ENCODE measurements at regions not wholly inside any gene's neighbourhood (a gene's known extent, or its start where the extent isn't known, plus 50 kb on each side); places are given as distances from the start of the nearest gene placed in this dataset.

DNA sequence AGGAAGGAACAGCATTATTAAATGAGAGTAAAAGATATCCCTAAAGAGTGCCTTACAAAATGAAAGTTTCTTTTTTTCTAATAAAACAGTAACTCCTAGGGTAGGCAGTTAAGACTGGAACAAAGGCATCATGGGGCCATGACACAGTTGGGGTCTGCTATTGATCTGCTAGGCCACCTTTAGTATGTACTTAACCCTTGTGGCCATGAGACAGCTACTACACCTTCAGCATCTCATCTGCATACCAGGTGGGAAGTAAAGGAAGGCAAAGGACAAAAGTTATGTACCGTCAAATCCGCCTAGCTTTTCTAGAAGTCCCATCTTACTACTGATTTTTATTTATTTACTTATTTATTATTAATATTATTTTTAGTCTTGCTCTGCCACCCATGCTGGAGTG, 93.8 kb upstream of the FHIT start (continued):
- TF ChIP-seq, protein P1, sequence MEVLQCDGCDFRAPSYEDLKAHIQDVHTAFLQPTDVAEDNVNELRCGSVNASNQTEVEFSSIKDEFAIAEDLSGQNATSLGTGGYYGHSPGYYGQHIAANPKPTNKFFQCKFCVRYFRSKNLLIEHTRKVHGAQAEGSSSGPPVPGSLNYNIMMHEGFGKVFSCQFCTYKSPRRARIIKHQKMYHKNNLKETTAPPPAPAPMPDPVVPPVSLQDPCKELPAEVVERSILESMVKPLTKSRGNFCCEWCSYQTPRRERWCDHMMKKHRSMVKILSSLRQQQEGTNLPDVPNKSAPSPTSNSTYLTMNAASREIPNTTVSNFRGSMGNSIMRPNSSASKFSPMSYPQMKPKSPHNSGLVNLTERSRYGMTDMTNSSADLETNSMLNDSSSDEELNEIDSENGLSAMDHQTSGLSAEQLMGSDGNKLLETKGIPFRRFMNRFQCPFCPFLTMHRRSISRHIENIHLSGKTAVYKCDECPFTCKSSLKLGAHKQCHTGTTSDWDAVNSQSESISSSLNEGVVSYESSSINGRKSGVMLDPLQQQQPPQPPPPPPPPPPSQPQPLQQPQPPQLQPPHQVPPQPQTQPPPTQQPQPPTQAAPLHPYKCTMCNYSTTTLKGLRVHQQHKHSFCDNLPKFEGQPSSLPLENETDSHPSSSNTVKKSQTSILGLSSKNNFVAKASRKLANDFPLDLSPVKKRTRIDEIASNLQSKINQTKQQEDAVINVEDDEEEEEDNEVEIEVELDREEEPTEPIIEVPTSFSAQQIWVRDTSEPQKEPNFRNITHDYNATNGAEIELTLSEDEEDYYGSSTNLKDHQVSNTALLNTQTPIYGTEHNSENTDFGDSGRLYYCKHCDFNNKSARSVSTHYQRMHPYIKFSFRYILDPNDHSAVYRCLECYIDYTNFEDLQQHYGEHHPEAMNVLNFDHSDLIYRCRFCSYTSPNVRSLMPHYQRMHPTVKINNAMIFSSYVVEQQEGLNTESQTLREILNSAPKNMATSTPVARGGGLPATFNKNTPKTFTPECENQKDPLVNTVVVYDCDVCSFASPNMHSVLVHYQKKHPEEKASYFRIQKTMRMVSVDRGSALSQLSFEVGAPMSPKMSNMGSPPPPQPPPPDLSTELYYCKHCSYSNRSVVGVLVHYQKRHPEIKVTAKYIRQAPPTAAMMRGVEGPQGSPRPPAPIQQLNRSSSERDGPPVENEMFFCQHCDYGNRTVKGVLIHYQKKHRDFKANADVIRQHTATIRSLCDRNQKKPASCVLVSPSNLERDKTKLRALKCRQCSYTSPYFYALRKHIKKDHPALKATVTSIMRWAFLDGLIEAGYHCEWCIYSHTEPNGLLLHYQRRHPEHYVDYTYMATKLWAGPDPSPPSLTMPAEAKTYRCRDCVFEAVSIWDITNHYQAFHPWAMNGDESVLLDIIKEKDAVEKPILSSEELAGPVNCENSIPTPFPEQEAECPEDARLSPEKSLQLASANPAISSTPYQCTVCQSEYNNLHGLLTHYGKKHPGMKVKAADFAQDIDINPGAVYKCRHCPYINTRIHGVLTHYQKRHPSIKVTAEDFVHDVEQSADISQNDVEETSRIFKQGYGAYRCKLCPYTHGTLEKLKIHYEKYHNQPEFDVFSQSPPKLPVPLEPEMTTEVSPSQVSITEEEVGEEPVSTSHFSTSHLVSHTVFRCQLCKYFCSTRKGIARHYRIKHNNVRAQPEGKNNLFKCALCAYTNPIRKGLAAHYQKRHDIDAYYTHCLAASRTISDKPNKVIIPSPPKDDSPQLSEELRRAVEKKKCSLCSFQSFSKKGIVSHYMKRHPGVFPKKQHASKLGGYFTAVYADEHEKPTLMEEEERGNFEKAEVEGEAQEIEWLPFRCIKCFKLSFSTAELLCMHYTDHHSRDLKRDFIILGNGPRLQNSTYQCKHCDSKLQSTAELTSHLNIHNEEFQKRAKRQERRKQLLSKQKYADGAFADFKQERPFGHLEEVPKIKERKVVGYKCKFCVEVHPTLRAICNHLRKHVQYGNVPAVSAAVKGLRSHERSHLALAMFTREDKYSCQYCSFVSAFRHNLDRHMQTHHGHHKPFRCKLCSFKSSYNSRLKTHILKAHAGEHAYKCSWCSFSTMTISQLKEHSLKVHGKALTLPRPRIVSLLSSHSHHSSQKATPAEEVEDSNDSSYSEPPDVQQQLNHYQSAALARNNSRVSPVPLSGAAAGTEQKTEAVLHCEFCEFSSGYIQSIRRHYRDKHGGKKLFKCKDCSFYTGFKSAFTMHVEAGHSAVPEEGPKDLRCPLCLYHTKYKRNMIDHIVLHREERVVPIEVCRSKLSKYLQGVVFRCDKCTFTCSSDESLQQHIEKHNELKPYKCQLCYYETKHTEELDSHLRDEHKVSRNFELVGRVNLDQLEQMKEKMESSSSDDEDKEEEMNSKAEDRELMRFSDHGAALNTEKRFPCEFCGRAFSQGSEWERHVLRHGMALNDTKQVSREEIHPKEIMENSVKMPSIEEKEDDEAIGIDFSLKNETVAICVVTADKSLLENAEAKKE (CRISPR knock-in tag; IDR thresholded peaks at IDR 0.05), result no peak
- TF ChIP-seq EZH2 (IDR thresholded peaks at IDR 0.05; ENCODE audit: low read depth, unreplicated experiment) (no peak), ZNF114 (CRISPR knock-in tag; IDR thresholded peaks at IDR 0.05) (no peak), ZNF331 (CRISPR knock-in tag; IDR thresholded peaks at IDR 0.05; ENCODE audit: low read depth) (no peak)

DNA sequence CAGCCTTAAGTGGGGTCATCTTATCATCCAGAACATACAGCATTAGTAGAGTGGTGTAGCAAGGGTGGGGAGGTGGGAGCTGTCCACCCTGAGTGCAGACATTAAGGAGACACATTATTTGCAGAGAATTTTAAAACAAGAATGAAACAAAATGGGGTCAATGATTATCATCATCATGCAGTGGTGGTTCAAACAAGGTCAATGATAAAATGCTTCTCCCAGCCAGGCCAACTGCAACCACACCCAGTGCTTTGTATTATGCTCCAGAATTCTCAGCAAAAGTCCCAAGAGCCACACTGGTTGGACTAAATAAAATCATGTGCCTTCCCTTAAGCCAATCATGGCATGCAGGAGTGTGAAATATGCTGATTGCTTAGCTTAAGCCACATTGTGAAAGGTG, 96.7 kb upstream of the FHIT start:
- Histone ChIP-seq H4K20me1 (replicated peaks; ENCODE audit: insufficient read depth) (no peaks in the 10 kb centered on the region; the same call in 1 of the 2 replicates), H2AFZ (no peak overlapping the region), H3K4me3 (no peak overlapping the region), H3K9me2 (ENCODE audit: insufficient read depth) (0 out of 2 replicates have a peak, but pooled peaks cover 8% of the 10 kb centered on the region), H3K36me3 (ENCODE audit: insufficient read depth) (no peaks in the 10 kb centered on the region), H3K4me2 (no peak overlapping the region), H3F3A (replicated peaks; ENCODE audit: low read depth) (no peaks in the 10 kb centered on the region), H3K27ac (ENCODE audit: low read depth) (no peak overlapping the region), H3K27me3 (ENCODE audit: insufficient read depth) (no peaks in the 10 kb centered on the region), H3K4me1 (ENCODE audit: insufficient read depth) (no peaks in the 10 kb centered on the region), H3K79me2 (replicated peaks; ENCODE audit: insufficient read depth) (no peaks in the 10 kb centered on the region)
- Mint-ChIP-seq H3K4me1 (no peaks in the 10 kb centered on the region; the same call in 1 of the 3 replicates), H3K36me3 (ENCODE audit: low read depth) (no peaks in the 10 kb centered on the region), H3K9me3 (no peaks in the 10 kb centered on the region), H3K27me3 (ENCODE audit: insufficient read depth, low read depth, poor library complexity) (peaks cover 4% of the 10 kb centered on the region), H3K27ac (no peak overlapping the region), H3K4me3 (no peak overlapping the region)
- no peak for DNase-seq (ENCODE audit: low spot score)
- TF ChIP-seq CREB1 (CRISPR knock-in tag; IDR thresholded peaks at IDR 0.05; ENCODE audit: low read depth) (no peak), ZNF114 (CRISPR knock-in tag; IDR thresholded peaks at IDR 0.05) (no peak), JUNB (IDR thresholded peaks at IDR 0.05; ENCODE audit: unreplicated experiment) (no peak), EZH2phosphoT487 (IDR thresholded peaks at IDR 0.05; ENCODE audit: unreplicated experiment) (no peak), STAT1 (IDR thresholded peaks at IDR 0.05; ENCODE audit: unreplicated experiment) (no peak)
- TF ChIP-seq, protein P2, sequence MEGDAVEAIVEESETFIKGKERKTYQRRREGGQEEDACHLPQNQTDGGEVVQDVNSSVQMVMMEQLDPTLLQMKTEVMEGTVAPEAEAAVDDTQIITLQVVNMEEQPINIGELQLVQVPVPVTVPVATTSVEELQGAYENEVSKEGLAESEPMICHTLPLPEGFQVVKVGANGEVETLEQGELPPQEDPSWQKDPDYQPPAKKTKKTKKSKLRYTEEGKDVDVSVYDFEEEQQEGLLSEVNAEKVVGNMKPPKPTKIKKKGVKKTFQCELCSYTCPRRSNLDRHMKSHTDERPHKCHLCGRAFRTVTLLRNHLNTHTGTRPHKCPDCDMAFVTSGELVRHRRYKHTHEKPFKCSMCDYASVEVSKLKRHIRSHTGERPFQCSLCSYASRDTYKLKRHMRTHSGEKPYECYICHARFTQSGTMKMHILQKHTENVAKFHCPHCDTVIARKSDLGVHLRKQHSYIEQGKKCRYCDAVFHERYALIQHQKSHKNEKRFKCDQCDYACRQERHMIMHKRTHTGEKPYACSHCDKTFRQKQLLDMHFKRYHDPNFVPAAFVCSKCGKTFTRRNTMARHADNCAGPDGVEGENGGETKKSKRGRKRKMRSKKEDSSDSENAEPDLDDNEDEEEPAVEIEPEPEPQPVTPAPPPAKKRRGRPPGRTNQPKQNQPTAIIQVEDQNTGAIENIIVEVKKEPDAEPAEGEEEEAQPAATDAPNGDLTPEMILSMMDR (conservative IDR thresholded peaks at IDR 0.05; ENCODE audit: low read depth in 2 of 2), result no peak
- ATAC-seq, result no peak
